HG02642 (cell line): ENCODE measurements at regions not wholly inside any gene's neighbourhood (a gene's known extent, or its start where the extent isn't known, plus 50 kb on each side); places are given as distances from the start of the nearest gene placed in this dataset.
"Not testable (repeated sequence)": the region's sequence is repeated elsewhere in the genome, so short reads cannot be mapped to it uniquely, and the experiment has no call there.

Source experiments
- ATAC-seq: cut with Tn5 transposase; IDR thresholded peaks from one replicate; pipeline ENCODE4 v1.9.1; 2021; ENCODE audit warnings: mild to moderate bottlenecking; ENCODE audit not compliant: unreplicated experiment, poor library complexity

DNA sequence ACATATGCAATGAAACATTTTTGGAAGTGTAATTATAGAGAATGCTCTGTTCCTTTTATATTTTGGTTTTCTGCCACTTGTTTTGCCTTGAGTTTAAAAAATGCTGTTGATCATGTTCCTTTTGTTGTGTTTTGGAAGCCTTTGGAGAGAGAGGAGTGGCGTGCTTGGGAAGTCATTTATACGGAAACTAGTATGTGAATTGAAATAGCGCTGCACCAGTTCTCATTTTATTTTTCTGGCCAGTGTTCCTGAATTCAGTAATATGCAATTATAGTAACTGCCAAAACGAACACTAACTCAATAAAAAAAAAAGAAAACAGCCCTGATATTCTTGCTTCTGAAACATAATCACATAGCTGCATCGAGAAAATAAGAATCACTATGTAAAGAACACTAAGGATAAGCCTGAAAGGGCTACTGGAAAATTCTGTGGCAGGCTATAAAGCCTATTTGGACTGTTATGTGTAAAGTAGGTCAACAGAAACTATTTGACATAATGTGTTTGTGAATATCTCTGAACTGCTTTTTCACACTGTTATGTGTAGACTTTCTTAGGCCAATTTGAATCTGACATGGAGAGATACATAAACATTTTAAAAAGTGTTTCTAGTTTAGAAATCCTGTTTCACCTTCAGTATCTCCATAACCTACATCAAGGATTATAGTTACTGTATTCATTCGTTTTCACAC is 742.0 kb downstream of the KCNT2 start:
- ATAC-seq: no peak

DNA sequence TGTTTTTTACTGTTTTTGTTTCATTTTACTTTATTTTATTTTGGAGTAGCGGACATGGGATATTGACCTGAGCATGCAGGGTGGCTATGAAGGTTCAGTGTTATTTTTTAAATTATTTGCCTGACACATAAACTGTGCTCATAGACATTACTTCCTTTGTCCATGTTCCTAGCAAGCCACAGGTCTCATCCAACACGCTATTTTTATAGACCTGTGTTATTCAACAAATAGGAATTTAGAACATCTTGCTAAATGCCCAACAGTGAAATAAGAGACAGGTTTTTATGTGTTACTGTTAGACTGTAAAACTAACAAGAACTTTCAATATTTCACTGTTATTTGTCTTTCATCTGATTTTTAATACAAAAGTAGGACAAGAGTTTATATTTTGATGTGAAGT is 756.4 kb downstream of the KCNT2 start:
- no peak for ATAC-seq

DNA sequence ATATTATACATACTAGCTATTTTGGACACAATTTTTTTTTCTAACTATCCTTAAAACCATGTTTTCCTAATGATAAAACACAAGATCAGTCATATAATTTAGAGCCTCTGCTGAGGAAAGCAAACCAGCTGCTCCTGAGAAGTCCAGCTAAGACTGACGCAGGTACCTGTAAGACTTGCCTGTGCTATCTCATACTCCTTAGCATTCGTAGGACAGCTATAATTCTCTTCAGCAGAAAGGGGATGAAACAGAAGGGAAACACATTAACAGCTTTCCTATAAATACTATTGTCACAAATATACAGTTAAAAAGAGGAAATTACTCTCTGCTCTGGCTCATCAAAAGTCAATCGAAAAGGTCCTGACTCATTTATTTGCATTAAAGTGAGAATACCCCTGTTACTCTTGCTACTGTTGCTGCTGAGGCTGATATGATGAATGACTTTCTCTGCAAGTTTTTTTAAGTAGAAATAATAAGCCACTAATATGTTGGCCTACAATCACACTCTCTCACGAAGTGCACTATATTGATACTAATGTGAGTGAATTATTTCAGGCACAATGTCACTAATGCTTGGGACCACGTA is 757.1 kb downstream of the KCNT2 start:
- ATAC-seq: no peak

DNA sequence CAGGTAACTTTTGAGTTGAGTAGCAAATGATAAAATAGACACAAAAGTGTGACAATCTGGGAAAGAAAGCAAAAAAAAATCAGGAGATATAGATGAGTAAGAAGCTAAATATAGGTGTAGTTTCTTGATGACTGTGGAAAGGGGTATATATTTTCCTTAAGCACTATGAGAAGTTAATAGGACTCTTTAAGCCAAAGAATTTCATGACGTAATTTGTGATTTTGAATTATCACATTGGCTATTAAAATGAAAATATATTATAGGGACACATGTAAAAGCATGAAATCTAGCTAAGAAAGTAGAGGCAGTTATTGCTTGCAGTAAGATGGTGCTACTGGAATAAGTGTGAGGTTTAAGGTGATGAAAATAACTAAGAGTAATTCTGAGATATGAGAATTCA is 759.1 kb downstream of the KCNT2 start:
- no peak for ATAC-seq

DNA sequence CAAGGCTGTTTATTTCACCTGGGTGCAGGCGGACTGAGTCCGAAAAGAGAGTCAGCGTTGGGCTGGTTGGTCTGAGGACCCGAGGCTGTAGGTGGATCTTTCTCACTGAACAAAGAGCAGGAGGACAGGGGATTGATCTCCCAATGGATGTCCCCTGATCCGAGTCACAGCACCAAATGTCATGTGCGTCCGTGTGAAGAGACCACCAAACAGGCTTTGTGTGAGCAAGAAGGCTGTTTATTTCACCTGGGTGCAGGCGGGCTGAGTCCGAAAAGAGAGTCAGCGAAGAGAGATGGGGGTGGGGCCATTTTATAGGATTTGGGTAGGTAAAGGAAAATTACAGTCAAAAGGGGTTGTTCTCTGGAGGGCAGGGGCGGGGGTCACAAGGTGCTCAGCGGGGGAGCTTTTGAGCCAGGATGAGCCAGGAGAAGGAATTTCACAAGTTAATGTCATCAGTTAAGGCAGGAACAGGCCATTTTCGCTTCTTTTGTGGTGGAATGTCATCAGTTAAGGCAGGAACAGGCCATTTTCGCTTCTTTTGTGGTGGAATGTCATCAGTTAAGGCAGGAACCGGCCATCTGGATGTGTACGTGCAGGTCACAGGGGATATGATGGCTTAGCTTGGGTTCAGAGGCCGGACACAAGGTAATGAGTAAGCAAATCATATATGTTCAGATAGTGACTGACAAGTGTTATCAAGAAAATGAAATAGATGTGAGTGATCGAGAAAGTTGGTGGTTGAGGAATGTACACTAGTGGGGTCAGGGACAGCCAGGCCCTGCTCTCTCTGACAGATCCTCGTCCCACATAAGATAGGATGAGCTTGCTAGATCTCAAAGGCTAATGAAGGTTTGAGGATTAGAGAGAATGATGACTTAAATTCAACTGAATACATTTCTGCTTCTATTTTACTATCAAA is 760.0 kb downstream of the KCNT2 start:
- ATAC-seq: not testable (repeated sequence)

DNA sequence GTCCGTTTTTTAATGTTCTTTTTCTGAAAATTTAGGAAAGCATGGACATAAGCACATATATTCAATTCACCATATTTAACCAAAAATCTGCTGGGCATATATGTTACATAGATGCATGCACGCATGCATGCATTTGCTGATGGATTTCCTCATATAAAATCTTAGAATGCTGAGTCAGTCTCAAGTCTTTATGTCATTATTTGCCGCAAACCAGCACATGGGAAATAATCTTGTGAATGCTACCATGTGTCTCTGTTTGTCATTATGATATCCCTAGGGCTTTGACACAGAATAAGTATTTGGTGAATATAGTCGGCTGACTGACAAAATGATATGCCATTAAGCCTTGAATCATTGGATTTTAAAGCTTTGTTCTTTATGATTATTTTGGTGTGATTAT is 776.5 kb downstream of the KCNT2 start:
- ATAC-seq: no peak

DNA sequence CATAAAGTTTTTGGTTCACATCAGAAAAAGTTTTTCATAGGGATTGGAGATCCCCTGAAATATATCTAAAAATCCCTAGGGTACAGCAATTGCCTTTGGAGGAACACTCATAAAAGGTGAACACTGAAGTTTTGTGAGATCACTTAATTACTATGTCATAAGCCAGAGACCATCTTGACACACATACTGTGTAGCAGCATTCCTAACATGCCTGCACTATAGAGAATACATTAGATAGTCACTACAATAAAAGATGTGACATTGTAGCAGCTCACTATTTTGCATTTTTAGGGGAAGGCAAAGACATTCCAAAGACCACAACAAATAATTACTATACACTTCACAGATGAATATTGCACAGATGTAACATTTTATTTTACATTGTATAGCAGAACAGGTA is 779.9 kb downstream of the KCNT2 start:
- no peak for ATAC-seq

DNA sequence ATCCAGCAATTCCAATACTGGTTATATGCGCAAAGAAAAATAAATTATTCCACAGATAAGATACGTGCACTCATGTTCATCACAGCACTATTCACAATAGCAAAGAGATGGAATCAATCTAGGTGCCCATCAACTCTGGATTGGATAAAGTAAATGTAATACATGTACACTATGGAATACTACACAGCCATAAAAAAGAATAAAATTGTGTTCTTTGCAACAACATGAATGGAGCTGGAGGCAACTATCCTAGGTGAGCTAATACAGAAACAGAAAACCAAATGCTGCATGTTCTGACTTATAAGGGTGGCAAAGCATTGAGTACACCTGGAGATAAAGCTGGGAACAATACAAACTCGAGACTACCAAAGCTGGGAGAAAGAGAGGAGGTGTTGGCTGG is 787.3 kb downstream of the KCNT2 start:
- no peak for ATAC-seq

DNA sequence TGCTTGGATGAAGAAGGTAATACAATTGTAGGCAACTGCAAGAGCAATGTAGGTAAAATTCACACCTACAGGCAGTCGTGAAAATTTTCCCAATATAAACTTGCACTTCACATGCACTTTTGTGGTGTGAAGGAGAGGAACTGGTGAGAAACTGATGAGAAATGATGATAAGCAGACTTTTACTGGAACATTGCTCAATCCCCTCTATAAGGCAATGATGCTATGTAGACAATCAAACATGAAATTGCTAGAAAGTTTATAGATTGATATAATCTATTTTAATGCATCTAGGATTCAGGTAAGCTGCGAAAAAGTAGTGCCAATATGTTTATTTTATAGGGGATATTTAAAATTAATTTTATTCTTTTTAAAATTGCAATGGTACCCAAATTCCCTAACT is 802.2 kb downstream of the KCNT2 start:
- ATAC-seq: no peak

DNA sequence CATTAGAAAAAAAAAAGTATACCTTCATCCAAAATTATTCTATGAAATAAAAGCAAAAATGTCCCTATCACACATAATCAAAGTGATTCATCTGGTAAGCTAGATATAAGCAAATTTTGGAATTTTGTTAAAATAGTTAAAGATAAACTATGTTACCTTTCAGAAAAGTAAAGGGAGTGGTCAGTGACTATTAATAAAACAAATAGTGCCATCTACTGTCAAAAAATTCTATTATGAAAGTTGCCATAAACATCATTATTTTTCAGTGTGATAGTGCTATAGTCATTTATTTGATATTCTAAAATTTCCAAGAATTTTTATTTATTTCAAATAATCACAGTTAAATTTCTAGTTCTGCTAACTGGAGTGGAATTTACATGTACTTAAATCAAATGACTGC is 803.7 kb downstream of the KCNT2 start:
- ATAC-seq: no peak

DNA sequence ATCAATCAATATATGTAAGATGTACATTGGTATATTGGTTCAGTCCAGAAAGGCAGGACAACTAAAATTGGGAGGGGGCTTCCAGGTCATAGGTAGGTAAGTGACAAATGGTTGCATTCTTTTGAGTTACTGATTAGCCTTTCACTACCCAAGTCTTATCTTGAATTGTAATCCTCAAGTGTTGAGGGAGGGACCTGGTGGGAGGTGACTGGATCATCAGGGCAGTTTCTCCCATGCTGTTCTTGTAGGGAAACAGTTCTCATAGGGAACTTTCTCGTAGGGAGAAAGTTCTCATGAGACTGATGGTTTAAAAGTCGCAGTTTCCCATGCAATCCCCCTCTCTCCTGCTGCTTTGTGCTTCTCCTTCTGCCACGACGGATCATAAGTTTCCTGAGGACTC is 809.2 kb downstream of the KCNT2 start:
- ATAC-seq: no peak

DNA sequence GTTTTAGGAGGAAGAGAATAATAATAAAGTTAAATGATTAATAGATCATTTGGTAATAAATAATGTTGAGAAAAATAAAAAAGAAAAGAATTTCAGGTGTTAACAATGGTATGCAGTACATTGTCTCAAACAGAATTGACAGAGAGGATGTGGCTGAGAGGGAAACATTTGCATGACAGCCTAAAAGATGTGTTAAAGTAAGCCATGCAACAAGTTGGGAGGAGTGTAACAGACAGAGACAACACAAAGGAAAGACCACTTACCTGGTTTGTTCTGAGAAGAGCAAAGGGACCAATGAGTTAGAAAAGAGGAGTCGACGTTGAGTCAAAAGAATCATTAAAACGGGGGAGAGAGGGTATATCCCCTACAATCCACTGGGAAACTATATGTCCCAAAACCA is 814.0 kb downstream of the KCNT2 start:
- ATAC-seq: no peak

DNA sequence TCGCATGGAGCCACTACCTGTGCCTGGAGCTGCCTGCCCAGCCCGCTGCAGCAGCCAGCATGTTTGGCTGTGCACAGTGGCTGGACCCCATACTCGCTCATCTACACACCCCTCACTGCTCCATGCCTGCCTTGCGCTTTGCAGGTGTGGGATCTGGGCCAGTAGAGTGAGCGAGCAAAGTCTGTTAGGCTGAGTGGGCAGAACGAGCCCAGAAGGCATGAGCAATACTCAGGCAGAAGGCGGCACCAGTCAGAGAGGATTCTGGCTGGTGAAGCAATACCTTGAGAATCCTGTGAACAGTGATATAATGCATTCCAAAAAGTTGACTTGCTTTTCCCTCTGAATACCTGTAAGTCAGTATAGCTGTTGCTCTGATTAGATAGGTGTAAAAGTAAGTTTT is 816.4 kb downstream of the KCNT2 start:
- ATAC-seq: no peak

DNA sequence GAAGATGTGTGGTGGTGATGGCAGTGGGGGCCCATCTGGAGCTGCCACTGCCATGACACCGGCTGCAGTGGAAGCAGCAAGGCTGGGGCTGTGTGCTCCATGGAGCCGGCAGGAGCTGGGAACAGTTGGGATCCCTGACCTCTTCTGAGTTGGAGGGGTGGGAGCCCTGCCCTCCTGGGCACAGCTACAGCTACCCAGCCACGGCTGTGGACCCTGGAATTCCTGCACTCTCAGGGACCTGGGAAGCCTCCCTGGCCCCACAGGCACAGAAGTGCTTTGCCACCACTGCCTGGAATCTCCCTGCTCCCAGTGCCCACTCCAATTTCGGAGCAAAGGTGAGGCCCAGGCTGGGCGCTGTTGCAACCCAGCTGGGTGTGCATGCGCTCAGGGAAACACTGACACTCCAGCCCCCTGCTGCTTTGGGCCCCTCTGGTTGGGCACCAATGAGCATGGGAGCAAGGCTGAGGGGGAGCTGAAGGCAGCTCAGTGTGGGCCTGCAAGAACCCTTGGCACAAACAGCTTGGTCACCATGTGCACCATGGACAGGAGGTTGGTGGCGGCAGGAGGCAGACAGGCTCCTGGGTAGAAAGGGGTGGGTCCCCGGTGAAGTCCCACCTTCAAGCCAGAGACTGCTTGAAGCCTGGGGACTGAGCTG is 817.6 kb downstream of the KCNT2 start:
- ATAC-seq: no peak

DNA sequence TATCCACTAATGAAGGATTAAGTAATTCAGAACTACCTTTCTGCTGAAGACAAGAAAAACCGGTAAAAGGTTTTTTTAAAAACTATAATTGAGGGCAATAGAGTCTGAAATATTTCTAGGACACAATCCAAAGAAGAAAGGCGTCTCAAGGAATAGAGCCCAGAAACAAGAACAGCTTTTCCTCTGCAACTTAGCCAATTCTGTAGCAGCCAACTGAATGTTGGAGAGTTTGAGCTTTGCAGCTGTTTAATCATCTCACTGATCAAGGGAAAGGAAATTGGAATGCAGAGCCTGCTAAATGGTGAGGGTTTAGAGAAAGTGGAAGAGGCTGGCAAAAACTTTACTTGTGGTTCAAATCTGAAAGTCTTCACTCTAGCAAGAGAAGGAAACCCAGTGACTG is 818.9 kb downstream of the KCNT2 start:
- no peak for ATAC-seq

DNA sequence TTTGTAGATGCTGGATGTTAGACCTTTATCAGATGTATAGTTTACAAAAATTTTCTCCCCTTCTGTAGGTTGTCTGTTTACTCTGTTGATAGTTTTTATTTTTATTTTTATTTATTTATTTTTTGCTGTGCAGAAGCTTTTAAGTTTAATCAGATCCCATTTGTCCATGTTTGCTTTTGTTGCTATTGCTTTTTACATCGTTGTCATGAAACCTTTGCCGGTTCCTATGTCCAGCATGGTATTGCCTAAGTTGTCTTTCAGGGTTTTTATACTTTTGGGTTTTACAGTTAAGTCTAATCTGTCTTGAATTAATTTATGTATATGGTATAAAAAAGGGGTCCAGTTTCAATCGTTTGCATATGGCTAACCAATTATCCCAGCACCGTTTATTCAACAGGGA is 819.5 kb downstream of the KCNT2 start:
- no peak for ATAC-seq

DNA sequence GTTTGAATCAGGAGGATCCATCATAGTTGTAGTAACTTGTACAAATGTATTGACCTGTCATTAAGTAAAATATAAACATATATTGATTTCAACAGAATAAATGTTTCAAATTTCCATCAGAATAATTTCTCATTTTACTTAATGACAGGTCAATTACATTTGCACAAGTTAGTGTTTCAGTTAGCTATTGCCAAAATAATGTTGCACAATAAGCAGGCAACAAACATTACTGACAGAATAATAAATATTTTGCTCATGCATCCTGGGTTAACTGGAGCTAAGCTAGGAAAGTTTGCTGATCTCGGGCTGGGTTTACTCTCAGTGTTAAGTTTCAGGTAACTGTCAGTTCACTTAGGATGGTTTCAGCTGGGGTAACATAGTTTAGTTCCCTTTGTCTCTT is 822.4 kb downstream of the KCNT2 start:
- no peak for ATAC-seq

DNA sequence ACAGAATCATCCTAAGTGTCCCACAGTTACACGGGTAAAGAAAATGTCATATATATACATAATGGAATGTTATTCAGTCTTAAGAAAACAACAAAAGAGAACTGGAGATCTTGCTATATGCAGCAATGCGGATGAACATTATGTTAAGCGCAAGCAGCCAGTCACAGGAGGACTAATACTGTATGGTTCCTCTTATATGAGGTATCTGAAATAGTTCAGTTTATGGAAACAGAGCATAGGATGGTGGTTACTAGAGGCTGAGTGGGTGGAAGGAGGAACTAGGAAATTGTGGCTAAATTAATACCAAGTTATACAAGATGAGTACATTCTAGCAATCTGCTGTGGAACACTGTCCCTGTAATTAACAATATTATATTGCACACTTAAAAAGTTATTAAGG is 834.3 kb downstream of the KCNT2 start:
- ATAC-seq: no peak

DNA sequence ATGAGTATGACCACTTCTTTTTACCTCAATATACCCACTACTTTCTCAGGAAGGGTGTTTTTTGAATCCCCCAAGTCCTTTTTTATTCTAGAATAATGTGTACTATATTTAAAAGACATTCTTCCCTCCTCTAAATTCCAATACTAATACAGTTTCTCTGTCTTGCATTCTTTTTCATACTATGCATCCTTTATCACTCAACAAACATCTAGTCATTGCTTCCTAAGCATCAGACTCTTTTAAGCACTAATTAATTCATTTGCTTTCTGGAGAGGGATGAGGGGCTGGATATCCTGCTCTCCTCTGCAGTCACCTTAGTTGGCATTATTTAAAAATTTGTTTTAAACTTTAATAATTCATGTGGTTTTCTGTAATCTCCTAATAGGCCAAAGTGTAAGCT is 838.8 kb downstream of the KCNT2 start:
- no peak for ATAC-seq

DNA sequence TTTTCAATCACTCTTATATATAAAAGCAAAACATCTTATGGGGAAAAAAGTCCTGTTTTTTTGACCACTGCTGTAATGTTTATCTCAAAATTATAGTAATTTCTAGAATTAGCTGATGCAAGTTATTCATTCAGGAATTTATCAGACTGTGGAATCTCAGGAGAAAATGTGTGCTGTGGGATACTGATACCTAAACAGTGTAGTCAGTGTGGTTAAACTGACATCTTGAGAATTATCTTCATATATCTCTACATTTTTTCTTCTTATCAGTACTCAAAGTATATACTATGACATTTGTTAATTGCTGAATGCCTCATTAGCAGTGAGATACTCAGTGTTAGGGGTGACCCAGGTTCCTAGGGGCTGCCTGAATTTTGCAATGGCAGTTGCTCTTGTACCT is 839.3 kb downstream of the KCNT2 start:
- no peak for ATAC-seq

DNA sequence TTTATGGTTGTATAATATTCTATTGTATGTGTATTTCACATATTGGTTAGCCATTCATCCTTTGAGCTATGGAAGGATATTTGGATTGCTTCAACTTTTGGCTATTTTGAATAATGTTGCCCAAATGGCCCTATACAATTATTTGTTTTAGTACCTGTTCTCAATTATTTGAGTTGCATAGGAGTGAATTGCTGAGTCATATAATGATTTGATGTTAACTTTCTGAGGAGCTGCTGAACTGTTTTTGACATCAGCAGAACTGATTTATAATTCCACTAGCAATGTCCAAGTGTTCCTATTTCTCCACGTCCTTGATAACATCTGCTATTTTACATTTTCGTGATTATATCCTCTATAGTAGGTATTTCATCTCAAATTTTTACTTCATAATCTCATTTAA is 839.9 kb downstream of the KCNT2 start:
- no peak for ATAC-seq
